ACC112 (cell line): ENCODE measurements at regions not wholly inside any gene's neighbourhood (a gene's known extent, or its start where the extent isn't known, plus 50 kb on each side); places are given as distances from the start of the nearest gene placed in this dataset.
"Not testable (repeated sequence)": the region's sequence is repeated elsewhere in the genome, so short reads cannot be mapped to it uniquely, and the experiment has no call there.

Source experiments
- H2AFZ ChIP-seq: fragments of 200-600 bp; sonication (generic); one replicate; pipeline ENCODE4 v1.6.0; 2017; ENCODE audit warnings: antibody characterized with exemption, low read length; ENCODE audit not compliant: unreplicated experiment
- H3K27ac ChIP-seq: fragments of 200-600 bp; sonication (generic); 2 replicates; pipeline ENCODE4 v1.5.1; 2014; ENCODE audit warnings: low read depth, mild to moderate bottlenecking, antibody characterized with exemption, low read length, moderate library complexity
- H3K27me3 ChIP-seq: fragments of 200-600 bp; sonication (generic); 2 replicates; pipeline ENCODE4 v1.6.1; 2014; ENCODE audit warnings: mild to moderate bottlenecking, antibody characterized with exemption, low read length, moderate library complexity, mixed read lengths; ENCODE audit not compliant: insufficient read depth
- H3K36me3 ChIP-seq: fragments of 200-600 bp; sonication (generic); 2 replicates; pipeline ENCODE4 v1.6.1; 2016; ENCODE audit warnings: mild to moderate bottlenecking, antibody characterized with exemption, low read length, moderate library complexity, mixed read lengths; ENCODE audit not compliant: insufficient read depth
- H3K4me1 ChIP-seq: fragments of 200-600 bp; sonication (generic); one replicate; pipeline ENCODE4 v1.6.1; 2016; ENCODE audit warnings: low read length, mixed read lengths; ENCODE audit not compliant: insufficient read depth, unreplicated experiment, control insufficient read depth
- H3K4me3 ChIP-seq: fragments of 200-600 bp; sonication (generic); 2 replicates; pipeline ENCODE4 v1.5.1; 2014; ENCODE audit warnings: mild to moderate bottlenecking, low read depth, low read length
- H3K79me2 ChIP-seq: fragments of 200-600 bp; sonication (generic); one replicate; pipeline ENCODE4 v1.6.0; 2016; ENCODE audit warnings: low read length; ENCODE audit not compliant: control insufficient read depth, unreplicated experiment, insufficient read depth

- no peaks in the 10 kb centered on the region for H3K79me2 ChIP-seq
- H2AFZ ChIP-seq: no peak overlapping the region
- H3K27me3 ChIP-seq: peaks cover 4% of the 10 kb centered on the region; the same call in 1 of the 2 replicates
- H3K4me1 ChIP-seq: no peaks in the 10 kb centered on the region
- H3K36me3 ChIP-seq: no peaks in the 10 kb centered on the region
- H3K4me3 ChIP-seq: no peak overlapping the region
- H3K27ac ChIP-seq: no peak overlapping the region
These were observed 257.1 kb downstream of the BRINP2 start for GRCh38 chr1:177427811-177428210.

- Histone ChIP-seq H3K4me1 (no peaks in the 10 kb centered on the region), H3K27me3 (peaks cover 4% of the 10 kb centered on the region; the same call in 1 of the 2 replicates), H3K27ac (no peak overlapping the region), H3K4me3 (no peak overlapping the region), H3K79me2 (no peaks in the 10 kb centered on the region), H2AFZ (no peak overlapping the region), H3K36me3 (no peaks in the 10 kb centered on the region)
These were observed 255.7 kb downstream of the BRINP2 start for GRCh38 chr1:177426497-177426896.

GRCh38 chr1:177425199-177425598, 254.4 kb downstream of the BRINP2 start:
- Histone ChIP-seq H2AFZ (no peak overlapping the region), H3K4me1 (no peaks in the 10 kb centered on the region), H3K4me3 (no peak overlapping the region), H3K79me2 (no peaks in the 10 kb centered on the region), H3K36me3 (no peaks in the 10 kb centered on the region), H3K27ac (no peak overlapping the region), H3K27me3 (no peaks in the 10 kb centered on the region)

- no peaks in the 10 kb centered on the region for H3K79me2 ChIP-seq
- no peak overlapping the region for H2AFZ ChIP-seq
- no peaks in the 10 kb centered on the region for H3K27me3 ChIP-seq
- H3K27ac ChIP-seq: no peak overlapping the region
- H3K4me1 ChIP-seq: no peaks in the 10 kb centered on the region
- H3K4me3 ChIP-seq: no peak overlapping the region
- no peaks in the 10 kb centered on the region for H3K36me3 ChIP-seq
These were observed 254.0 kb downstream of the BRINP2 start for GRCh38 chr1:177424744-177425143.

GRCh38 chr1:177423090-177423489, 252.3 kb downstream of the BRINP2 start:
- Histone ChIP-seq H3K79me2 (no peaks in the 10 kb centered on the region), H2AFZ (no peak overlapping the region), H3K27ac (no peak overlapping the region), H3K27me3 (no peaks in the 10 kb centered on the region), H3K4me1 (no peaks in the 10 kb centered on the region), H3K36me3 (no peaks in the 10 kb centered on the region), H3K4me3 (no peak overlapping the region)

GRCh38 chr1:177413982-177414596, 243.3 kb downstream of the BRINP2 start:
- Histone ChIP-seq H3K36me3 (no peaks in the 10 kb centered on the region), H3K79me2 (no peaks in the 10 kb centered on the region), H3K4me3 (no peak overlapping the region), H3K27me3 (no peaks in the 10 kb centered on the region), H2AFZ (no peak overlapping the region), H3K4me1 (no peaks in the 10 kb centered on the region), H3K27ac (no peak overlapping the region)

GRCh38 chr1:177411381-177411780, 240.6 kb downstream of the BRINP2 start:
- Histone ChIP-seq H3K79me2 (no peaks in the 10 kb centered on the region), H3K27me3 (no peaks in the 10 kb centered on the region), H3K4me1 (no peaks in the 10 kb centered on the region), H2AFZ (no peak overlapping the region), H3K4me3 (no peak overlapping the region), H3K36me3 (no peaks in the 10 kb centered on the region), H3K27ac (no peak overlapping the region)

- no peak overlapping the region for H3K4me3 ChIP-seq
- H3K27me3 ChIP-seq: no peaks in the 10 kb centered on the region
- no peaks in the 10 kb centered on the region for H3K79me2 ChIP-seq
- H3K27ac ChIP-seq: no peak overlapping the region
- H3K36me3 ChIP-seq: no peaks in the 10 kb centered on the region
- no peak overlapping the region for H2AFZ ChIP-seq
- H3K4me1 ChIP-seq: no peaks in the 10 kb centered on the region
These were observed 239.5 kb downstream of the BRINP2 start for GRCh38 chr1:177410179-177410766.

- not testable (repeated sequence) for H3K27me3 ChIP-seq, H3K36me3 ChIP-seq, H3K27ac ChIP-seq, H3K4me1 ChIP-seq, H3K4me3 ChIP-seq, H3K79me2 ChIP-seq, H2AFZ ChIP-seq
These were observed 235.6 kb downstream of the BRINP2 start for GRCh38 chr1:177406323-177406722.

GRCh38 chr1:177392336-177392735, 221.6 kb downstream of the BRINP2 start:
- Histone ChIP-seq H3K27ac (no peak overlapping the region), H3K4me3 (no peak overlapping the region), H3K79me2 (no peaks in the 10 kb centered on the region), H3K27me3 (no peaks in the 10 kb centered on the region), H3K4me1 (no peaks in the 10 kb centered on the region), H2AFZ (no peak overlapping the region), H3K36me3 (no peaks in the 10 kb centered on the region)
